GM23248 (cell line): ENCODE measurements at regions not wholly inside any gene's neighbourhood (a gene's known extent, or its start where the extent isn't known, plus 50 kb on each side); places are given as distances from the start of the nearest gene placed in this dataset.

Source experiments
- EZH2 ChIP-seq: fragments of 200-600 bp; sonication (generic); IDR thresholded peaks from 2 replicates; pipeline ENCODE4 v1.6.1; 2018; ENCODE audit warnings: antibody characterized with exemption, mild to moderate bottlenecking; ENCODE audit not compliant: insufficient read depth, poor library complexity, severe bottlenecking
- EZH2phosphoT487 ChIP-seq: fragments of 200-600 bp; sonication (generic); IDR thresholded peaks from 2 replicates; pipeline ENCODE4 v1.6.1; 2018; ENCODE audit warnings: antibody characterized with exemption, moderate library complexity, mild to moderate bottlenecking, low read depth; ENCODE audit not compliant: insufficient read depth

- TF ChIP-seq EZH2phosphoT487 (no peak), EZH2 (no peak)
Observed at GRCh38 chr3:96354742-96355141, 459.7 kb upstream of the EPHA6 start.
